Stimulated activated naive B cell treated with anti-CD40 and anti-IgM and Interleukin-4, amounts not matched to agents 10 μg/mL and 1 μg/mL and 100 μg/mL, for 72 hours (primary cell): ENCODE measurements at regions not wholly inside any gene's neighbourhood (a gene's known extent, or its start where the extent isn't known, plus 50 kb on each side); places are given as distances from the start of the nearest gene placed in this dataset.
"Not testable (repeated sequence)": the region's sequence is repeated elsewhere in the genome, so short reads cannot be mapped to it uniquely, and the experiment has no call there.

Source experiments
- ATAC-seq, 2 donors: fragments of 150-1000 bp; cut with Tn5 transposase; replicated peaks; 2 replicates each; pipeline ENCODE4 v1.10.0; 2021; ENCODE audit warnings: moderate library complexity in 1 of 2
- DNase-seq: peaks from one replicate; pipeline ENCODE4 v3.0.0; 2021
- H3K27ac Mint-ChIP-seq: one replicate; pipeline ENCODE4 v1.8.0; 2022; ENCODE audit warnings: mild to moderate bottlenecking, mixed read lengths
- H3K27me3 Mint-ChIP-seq, 2 donors: one replicate each; pipeline ENCODE4 v1.8.0; 2022; ENCODE audit warnings: mixed read lengths in 2 of 2
- H3K36me3 Mint-ChIP-seq, 2 donors: one replicate each; pipeline ENCODE4 v1.8.0; 2022; ENCODE audit warnings: mixed read lengths in 2 of 2, mild to moderate bottlenecking in 1 of 2
- H3K4me1 Mint-ChIP-seq, 2 donors: one replicate each; pipeline ENCODE4 v1.8.0; 2022; ENCODE audit warnings: mixed read lengths in 2 of 2, mild to moderate bottlenecking in 1 of 2
- H3K4me3 Mint-ChIP-seq, 2 donors: one replicate each; pipeline ENCODE4 v1.8.0; 2022; ENCODE audit warnings: mild to moderate bottlenecking in 2 of 2, mixed read lengths in 2 of 2, moderate library complexity in 1 of 2
- H3K9me3 Mint-ChIP-seq, 2 donors: one replicate each; pipeline ENCODE4 v1.8.0; 2022; ENCODE audit warnings: mixed read lengths in 2 of 2, mild to moderate bottlenecking in 1 of 2

DNA sequence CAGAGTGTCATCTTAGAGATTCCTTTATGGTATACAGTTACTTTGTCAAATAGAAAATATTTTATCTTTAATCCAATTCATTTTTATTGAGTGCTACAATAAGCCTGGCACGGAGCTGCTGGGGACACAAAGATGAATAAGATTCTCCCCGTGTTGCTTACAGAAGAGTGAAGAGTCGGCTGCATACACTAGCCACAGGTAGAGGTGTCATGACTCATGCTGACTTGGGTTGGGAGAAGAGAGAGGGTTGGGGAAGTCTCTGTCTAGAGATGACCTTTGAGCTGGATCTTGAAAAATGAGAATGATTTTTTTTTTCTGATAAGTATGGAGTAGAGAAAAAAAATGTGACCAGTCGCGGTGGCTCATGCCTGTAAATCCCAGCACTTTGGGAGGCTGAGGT is 289.9 kb upstream of the CELF2 start:
- Mint-ChIP-seq H3K4me3 (no peak overlapping the region), H3K36me3 (no peaks in the 10 kb centered on the region), H3K27me3 (peaks cover 0 to 9% of the 10 kb centered on the region in 2 donors), H3K4me1 (no peaks in the 10 kb centered on the region), H3K27ac (no peak overlapping the region), H3K9me3 (peaks cover 0 to 2% of the 10 kb centered on the region in 2 donors)
- no peak for ATAC-seq
- DNase-seq = no peak

DNA sequence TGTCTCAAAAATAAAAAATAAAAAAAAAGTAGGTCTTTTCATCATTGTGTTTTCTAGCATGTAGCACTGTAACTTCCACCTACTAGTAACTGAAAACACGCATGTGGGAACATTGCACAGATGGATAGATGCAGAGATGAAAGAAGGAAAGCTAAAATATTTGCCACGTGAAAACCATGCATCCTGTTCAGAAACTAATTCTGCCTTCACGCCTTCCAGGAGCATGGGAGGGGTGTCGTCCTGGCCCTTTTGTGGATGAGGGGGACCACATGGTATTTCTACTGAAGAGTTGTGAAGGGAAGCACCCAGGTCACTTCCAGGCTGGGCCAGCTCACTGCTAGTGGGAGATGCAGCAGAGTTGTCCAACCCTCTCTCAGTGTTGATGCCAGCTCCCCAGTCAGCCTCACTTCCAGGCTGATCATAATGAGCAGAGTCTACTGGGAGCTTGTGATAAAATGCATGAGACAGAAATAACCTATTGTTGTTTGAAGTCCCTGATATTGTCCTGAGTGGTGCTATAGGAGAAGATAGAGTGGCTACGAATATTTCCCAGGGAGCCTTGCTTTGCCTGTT is 287.1 kb upstream of the CELF2 start:
- Mint-ChIP-seq H3K4me1 (no peaks in the 10 kb centered on the region), H3K27ac (no peak overlapping the region), H3K4me3 (no peak overlapping the region), H3K27me3 (peaks cover 0 to 5% of the 10 kb centered on the region in 2 donors), H3K9me3 (peaks cover 0 to 2% of the 10 kb centered on the region in 2 donors), H3K36me3 (no peaks in the 10 kb centered on the region)
- DNase-seq (no peak), ATAC-seq (no peak)

DNA sequence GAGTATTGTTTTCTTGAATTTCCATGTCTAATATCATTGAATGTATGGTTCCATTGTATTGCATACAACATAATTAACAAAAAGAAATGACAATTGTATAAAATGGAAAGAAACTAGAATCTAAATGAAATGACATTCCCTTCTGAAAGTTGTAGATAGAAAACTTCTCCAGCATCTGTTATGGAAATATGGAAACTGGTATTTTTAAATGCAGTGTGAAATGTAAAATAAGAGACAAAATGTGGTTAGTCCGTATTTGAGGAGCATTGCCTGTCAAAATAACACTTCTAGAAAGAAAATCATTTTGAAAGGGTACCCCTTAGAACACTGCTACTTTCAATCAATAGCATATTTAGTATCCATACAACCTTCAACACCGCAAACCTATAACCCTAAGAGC is 286.3 kb upstream of the CELF2 start:
- no peaks in the 10 kb centered on the region for H3K36me3 Mint-ChIP-seq
- H3K4me3 Mint-ChIP-seq = no peak overlapping the region
- no peak for ATAC-seq
- H3K9me3 Mint-ChIP-seq = peaks cover 0 to 2% of the 10 kb centered on the region in 2 donors
- DNase-seq = no peak
- H3K27ac Mint-ChIP-seq = no peak overlapping the region
- no peaks in the 10 kb centered on the region for H3K4me1 Mint-ChIP-seq
- H3K27me3 Mint-ChIP-seq = peaks cover 0 to 9% of the 10 kb centered on the region in 2 donors

DNA sequence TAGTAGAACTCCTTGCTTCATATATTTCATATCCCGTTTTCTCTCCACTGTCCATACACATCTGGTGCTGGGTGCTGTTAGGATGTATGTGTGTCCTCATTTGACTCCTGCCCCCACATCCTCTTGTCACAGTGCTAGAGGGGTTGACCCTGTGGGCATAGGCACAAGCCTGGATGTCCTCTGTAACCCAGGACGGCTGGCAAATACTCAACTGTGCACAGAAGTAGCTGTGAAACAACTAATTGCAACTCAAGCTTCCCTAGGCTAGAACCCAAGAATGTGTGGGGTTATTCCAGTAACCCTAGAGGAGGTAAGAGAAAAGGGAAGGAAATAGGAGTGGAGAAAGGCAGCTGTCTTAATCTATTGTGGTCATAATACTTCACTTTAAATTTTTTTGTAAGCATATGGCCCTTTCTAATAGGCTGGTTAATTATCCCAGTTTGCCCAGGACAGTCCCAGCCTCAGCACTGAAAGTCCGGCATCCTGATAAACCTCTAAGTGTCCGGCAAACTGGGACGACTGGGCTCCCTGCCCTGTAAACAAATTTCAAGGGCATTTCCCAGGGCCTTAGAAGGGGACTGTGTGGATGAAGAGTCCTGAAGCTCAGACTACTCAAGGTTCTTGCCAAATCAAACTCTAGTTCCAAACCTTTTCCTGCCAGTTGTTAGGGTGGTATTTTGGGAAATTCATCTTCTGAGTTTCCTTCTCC is 283.2 kb upstream of the CELF2 start:
- H3K4me1 Mint-ChIP-seq = no peaks in the 10 kb centered on the region
- H3K9me3 Mint-ChIP-seq = peaks cover 0 to 2% of the 10 kb centered on the region in 2 donors
- no peak overlapping the region for H3K27ac Mint-ChIP-seq
- DNase-seq (no peak), ATAC-seq (no peak)
- no peak overlapping the region for H3K4me3 Mint-ChIP-seq
- H3K36me3 Mint-ChIP-seq = no peaks in the 10 kb centered on the region
- peaks cover 1 to 17% of the 10 kb centered on the region in 2 donors for H3K27me3 Mint-ChIP-seq

DNA sequence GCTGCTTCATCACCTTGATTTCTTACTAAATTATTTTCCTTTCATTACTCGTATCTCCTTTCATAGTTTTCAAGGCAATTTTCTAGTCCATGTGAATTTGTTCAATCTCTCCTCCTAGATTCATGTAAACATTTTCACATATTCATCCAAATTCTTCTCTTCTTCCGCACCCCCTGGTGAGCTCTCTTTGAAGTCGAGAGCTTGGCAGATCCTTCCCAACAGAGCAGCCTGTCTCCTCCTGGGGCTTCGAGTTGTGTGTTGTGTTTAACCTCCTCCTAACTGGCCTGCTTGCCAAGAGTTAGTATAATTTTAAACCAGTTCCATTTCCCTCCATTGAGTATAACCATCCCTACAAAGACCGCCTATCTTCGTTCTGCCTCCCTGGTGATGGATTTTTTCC is 272.4 kb upstream of the CELF2 start:
- Mint-ChIP-seq H3K9me3 (peaks cover 10% of the 10 kb centered on the region in 2 donors), H3K4me3 (no peak overlapping the region), H3K27ac (no peak overlapping the region), H3K4me1 (no peaks in the 10 kb centered on the region), H3K27me3 (peaks cover 6 to 8% of the 10 kb centered on the region in 2 donors), H3K36me3 (peaks cover 2 to 3% of the 10 kb centered on the region in 2 donors)
- DNase-seq = no peak
- no peak for ATAC-seq

DNA sequence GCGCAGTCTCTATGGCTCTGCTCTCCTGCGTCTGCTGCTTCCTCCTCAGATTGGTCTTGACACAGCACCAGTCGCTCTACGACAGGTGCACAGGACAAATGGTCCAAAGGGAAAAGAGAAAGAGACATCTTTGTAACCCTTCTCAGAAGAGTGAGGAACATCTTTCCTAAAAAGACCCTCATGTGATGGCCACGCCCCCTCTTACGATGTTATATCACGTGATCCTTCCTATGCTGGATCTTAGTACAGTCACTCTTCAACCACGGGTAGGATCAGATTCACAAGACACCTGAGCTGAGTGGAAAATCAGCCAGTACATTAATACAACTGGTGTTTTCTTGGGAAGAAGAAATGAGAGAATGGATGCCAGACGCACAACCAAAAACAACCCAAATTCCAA is 262.2 kb upstream of the CELF2 start:
- DNase-seq (no peak), ATAC-seq (no peak)
- peaks cover 0 to 6% of the 10 kb centered on the region in 2 donors for H3K27me3 Mint-ChIP-seq
- no peak overlapping the region for H3K4me3 Mint-ChIP-seq
- H3K9me3 Mint-ChIP-seq = peaks cover 0 to 1% of the 10 kb centered on the region in 2 donors
- H3K27ac Mint-ChIP-seq = no peak overlapping the region
- H3K36me3 Mint-ChIP-seq = no peaks in the 10 kb centered on the region
- no peaks in the 10 kb centered on the region for H3K4me1 Mint-ChIP-seq

DNA sequence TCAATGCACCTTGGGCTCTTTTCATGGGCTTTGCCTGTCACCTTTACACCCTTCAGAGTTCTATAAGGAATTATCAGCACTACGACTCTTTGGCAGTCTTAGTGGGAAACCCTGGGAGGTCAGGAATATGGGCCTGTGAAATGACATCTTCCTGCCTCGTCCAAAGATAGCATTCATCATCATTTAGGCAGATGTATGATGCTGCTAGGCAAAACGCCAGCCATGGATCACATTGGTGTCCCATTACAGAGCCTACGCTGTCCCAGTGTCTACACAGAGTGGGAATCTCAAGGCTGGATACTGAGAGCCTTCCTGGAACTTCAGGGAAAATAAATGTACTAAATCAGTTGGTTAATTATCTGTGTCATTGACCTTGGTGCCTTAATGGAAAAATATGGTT is 259.4 kb upstream of the CELF2 start:
- no peaks in the 10 kb centered on the region for H3K36me3 Mint-ChIP-seq
- no peak for DNase-seq

DNA sequence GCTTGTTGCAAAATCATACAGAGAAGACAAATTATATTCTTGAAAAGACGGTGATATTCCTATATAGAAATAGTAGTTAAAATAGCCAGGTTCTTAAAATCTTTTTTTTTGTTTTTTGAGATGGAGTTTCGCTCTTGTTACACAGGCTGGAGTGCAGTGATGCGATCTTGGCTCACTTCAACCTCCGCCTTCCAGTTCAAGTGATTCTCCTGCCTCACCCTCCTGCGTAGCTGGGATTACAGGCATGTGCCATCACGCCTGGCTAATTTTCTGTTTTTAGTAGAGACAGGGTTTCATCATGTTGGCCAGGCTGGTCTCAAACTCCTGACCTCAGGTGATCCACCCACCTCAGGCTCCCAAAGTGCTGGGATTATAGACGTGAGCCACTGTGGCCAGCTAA is 257.9 kb upstream of the CELF2 start:
- H3K4me1 Mint-ChIP-seq, H3K4me3 Mint-ChIP-seq, DNase-seq, ATAC-seq, H3K27ac Mint-ChIP-seq, H3K36me3 Mint-ChIP-seq, H3K9me3 Mint-ChIP-seq: not testable (repeated sequence)
- peaks cover 4 to 14% of the 10 kb centered on the region in 2 donors for H3K27me3 Mint-ChIP-seq

More for the DNA sequence above, 259.4 kb upstream of the CELF2 start:
- no peak overlapping the region for H3K27ac Mint-ChIP-seq
- no peaks in the 10 kb centered on the region for H3K9me3 Mint-ChIP-seq
- peaks cover 2 to 14% of the 10 kb centered on the region in 2 donors for H3K27me3 Mint-ChIP-seq
- ATAC-seq = no peak
- H3K4me1 Mint-ChIP-seq = no peaks in the 10 kb centered on the region
- no peak overlapping the region for H3K4me3 Mint-ChIP-seq

DNA sequence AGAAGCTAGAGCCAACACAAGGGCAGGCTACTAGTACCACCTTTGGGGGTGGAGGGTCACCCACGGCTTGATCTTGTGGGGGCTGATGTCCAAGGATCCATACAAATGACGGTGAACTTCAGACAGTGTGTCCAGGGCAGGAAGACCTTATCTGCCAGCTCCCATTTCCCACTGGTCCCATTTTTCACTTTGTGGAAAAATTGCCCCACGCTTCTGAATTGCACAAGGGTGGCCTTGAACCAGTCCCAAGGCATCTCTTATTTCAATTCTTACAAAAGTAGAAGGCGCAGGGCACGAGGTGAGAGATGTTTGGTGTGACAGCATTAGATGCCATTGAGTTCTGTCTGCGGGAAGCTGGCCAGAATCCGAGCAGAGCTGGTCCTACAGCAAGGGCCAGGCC is 252.7 kb upstream of the CELF2 start:
- no peak for DNase-seq
- Mint-ChIP-seq H3K36me3 (no peaks in the 10 kb centered on the region), H3K4me1 (no peaks in the 10 kb centered on the region), H3K9me3 (peaks cover 0 to 3% of the 10 kb centered on the region in 2 donors), H3K27me3 (peaks cover 4 to 9% of the 10 kb centered on the region in 2 donors), H3K27ac (no peak overlapping the region), H3K4me3 (no peak overlapping the region)
- ATAC-seq = no peak

DNA sequence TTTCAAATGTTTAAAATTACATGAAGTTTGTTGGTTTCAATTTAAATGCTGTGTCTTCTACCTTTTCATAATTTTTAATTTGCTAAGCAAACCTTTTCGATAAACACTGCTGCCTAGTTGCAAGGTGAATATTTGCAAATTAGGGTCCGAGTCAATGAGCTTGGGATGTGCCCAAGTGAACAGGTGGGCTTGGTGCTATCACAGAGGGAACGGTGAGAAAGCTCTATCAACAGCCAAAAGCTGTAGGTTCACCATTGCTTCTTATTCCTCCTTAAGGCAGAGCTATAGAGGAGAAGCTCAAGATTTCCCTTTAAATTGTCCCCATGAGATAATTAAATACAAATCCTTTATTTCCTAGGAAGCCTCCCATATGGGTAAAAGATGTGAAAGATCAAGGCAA is 245.3 kb upstream of the CELF2 start:
- Mint-ChIP-seq H3K36me3 (no peaks in the 10 kb centered on the region), H3K27me3 (peaks cover 8 to 9% of the 10 kb centered on the region in 2 donors), H3K4me3 (no peak overlapping the region), H3K27ac (no peak overlapping the region), H3K4me1 (no peaks in the 10 kb centered on the region), H3K9me3 (peaks cover 0 to 3% of the 10 kb centered on the region in 2 donors)
- ATAC-seq (no peak), DNase-seq (no peak)

DNA sequence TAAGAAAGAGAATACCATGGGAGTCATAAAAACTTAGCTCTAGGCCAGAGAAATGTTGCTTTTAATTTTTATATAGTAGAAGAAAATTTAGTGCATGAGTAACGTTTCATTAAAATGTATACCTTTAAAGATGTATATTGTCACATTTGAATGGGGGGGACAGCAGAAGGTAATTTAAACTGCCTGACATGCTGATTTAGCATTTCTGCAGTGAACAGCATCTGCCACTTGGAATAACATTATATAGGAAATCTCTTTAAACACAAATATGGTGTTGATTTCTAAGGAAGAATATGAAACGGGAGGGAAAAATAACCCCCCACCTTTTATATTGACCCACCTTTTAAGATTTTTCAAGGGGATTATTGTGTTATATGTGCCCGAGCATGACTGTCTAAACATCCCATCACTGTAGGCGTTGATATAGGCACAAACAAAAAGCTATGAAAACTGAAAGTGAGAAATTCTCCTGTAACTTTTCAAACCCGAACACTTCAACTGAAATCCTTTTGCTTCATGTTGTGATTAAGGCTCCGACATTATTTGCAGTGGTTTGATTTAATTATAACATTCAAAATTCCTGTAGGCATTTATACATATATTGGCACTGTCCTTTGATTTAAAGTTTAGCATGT is 244.7 kb upstream of the CELF2 start:
- peaks cover 8 to 14% of the 10 kb centered on the region in 2 donors for H3K27me3 Mint-ChIP-seq
- peaks cover 0 to 4% of the 10 kb centered on the region in 2 donors for H3K9me3 Mint-ChIP-seq
- H3K4me3 Mint-ChIP-seq = no peak overlapping the region
- H3K27ac Mint-ChIP-seq = no peak overlapping the region
- ATAC-seq (no peak), DNase-seq (no peak)
- H3K4me1 Mint-ChIP-seq = no peaks in the 10 kb centered on the region
- no peaks in the 10 kb centered on the region for H3K36me3 Mint-ChIP-seq

DNA sequence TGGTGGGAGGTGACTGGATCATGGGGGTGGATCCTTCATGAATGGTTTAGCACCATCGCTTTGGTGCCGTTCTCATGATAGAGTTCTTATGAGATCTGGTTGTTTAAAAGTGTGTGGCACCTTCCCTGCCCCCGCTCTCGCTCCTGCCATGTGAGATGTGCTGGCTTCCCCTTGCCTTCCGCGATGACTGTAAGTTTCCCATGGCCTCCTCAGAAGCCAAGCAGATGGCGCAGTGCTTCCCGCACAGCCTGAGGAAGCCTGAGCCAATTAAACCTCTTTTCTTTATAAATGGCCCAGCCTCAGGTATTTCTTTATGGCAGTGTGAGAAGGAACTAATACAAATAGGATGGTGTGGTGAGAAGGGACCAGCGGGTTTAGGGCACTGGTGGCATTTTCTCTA is 243.3 kb upstream of the CELF2 start:
- no peaks in the 10 kb centered on the region for H3K36me3 Mint-ChIP-seq
- H3K9me3 Mint-ChIP-seq = peaks cover 0 to 4% of the 10 kb centered on the region in 2 donors
- H3K4me3 Mint-ChIP-seq = no peak overlapping the region
- DNase-seq (no peak), ATAC-seq (no peak)
- no peaks in the 10 kb centered on the region for H3K4me1 Mint-ChIP-seq
- no peak overlapping the region for H3K27ac Mint-ChIP-seq
- H3K27me3 Mint-ChIP-seq = peaks cover 11 to 14% of the 10 kb centered on the region in 2 donors

DNA sequence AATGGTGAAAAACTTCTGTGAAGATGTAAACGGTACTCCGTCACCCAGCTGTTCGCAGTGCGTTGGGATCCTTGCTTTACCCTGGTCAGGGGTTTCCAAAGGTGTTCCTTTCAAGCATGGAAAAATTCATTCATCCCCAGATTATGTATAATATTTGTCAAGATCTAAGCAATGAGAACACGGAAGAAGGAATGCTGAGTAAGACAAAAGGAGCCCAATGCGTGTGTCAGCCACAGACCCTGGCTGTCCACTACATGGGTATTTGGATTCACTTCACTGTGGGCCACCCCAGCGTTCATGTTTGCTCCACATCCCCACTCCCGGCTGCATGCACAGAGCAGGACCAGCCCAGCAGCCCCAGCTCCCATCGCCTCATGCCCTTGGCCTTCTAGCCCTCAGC is 241.3 kb upstream of the CELF2 start:
- Mint-ChIP-seq H3K4me3 (no peak overlapping the region), H3K27me3 (peaks cover 13 to 14% of the 10 kb centered on the region in 2 donors), H3K36me3 (no peaks in the 10 kb centered on the region), H3K9me3 (peaks cover 0 to 4% of the 10 kb centered on the region in 2 donors), H3K27ac (no peak overlapping the region), H3K4me1 (no peaks in the 10 kb centered on the region)
- ATAC-seq (no peak), DNase-seq (no peak)

DNA sequence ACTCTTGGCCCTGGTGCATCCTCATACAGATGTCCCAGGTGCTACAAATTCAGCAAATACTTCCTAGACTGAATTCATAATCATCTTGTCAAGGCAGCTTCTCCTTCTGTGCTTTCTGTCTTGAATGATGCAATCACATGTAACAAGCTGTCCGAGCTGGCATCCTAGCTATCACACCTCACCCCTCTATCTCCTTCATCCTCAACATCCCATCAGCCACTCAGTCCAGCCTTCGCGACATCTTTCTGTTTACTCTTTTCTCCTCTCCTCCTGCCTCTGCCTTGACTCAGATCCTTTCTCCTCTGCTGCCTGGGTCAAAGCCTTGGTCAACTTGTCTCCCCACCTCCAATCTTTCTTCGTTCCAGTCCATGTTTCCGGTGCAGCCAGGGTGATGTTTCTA is 240.4 kb upstream of the CELF2 start:
- H3K27ac Mint-ChIP-seq = no peak overlapping the region
- no peak overlapping the region for H3K4me3 Mint-ChIP-seq
- DNase-seq (no peak), ATAC-seq (no peak)
- peaks cover 9 to 14% of the 10 kb centered on the region in 2 donors for H3K27me3 Mint-ChIP-seq
- H3K4me1 Mint-ChIP-seq = no peaks in the 10 kb centered on the region
- H3K9me3 Mint-ChIP-seq = peaks cover 0 to 2% of the 10 kb centered on the region in 2 donors
- no peaks in the 10 kb centered on the region for H3K36me3 Mint-ChIP-seq

DNA sequence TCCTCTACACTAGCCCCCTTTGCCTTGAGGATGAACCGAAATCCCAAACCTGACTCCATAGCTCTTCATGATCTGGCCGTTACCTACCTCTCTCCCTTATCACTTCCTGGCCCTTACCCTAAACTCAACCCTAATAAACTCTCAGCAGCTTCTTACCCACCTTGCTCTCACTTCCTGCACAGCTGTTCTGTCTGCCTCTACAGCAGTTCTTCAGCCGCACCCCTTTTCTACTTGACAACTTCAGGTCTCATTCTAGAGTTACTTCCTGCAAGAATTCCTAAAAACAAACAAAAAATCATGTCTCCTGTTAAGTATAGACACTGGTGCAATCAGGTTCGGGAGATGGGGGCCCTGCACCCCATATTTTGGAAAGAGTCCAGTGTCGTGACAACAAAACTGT is 239.9 kb upstream of the CELF2 start:
- Mint-ChIP-seq H3K9me3 (peaks cover 0 to 2% of the 10 kb centered on the region in 2 donors), H3K4me1 (no peaks in the 10 kb centered on the region), H3K27ac (no peak overlapping the region), H3K4me3 (no peak overlapping the region), H3K27me3 (peaks cover 9 to 14% of the 10 kb centered on the region in 2 donors), H3K36me3 (no peaks in the 10 kb centered on the region)
- no peak for DNase-seq
- no peak for ATAC-seq
